GM21528 (cell line): ENCODE measurements at regions not wholly inside any gene's neighbourhood (a gene's known extent, or its start where the extent isn't known, plus 50 kb on each side); places are given as distances from the start of the nearest gene placed in this dataset.

ENCODE experiments used
- ATAC-seq: cut with Tn5 transposase; IDR thresholded peaks from one replicate; pipeline ENCODE4 v1.9.1; 2021; ENCODE audit warnings: mild to moderate bottlenecking, moderate library complexity; ENCODE audit not compliant: unreplicated experiment, low FRiP score

DNA sequence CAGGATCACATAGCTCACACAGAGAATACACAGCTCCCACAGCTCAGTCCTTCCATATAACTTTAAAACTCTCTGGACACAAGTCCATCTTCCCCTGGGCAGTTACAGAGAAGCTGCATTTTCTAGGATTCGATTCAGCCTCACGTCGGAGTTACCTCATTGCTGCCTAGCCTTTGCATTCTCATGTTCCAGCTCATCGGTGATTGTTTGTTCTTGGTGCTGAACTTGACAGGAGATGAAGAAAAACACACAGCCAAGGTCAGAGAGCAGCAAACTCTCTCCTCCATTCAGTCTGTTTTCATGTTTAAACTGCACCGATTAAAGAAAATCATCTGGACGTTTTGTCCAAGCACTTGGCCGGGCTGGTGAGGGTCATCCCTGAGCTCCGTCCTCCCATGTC lies 375.5 kb upstream of the CFAP20DC start:
- no peak for ATAC-seq

DNA sequence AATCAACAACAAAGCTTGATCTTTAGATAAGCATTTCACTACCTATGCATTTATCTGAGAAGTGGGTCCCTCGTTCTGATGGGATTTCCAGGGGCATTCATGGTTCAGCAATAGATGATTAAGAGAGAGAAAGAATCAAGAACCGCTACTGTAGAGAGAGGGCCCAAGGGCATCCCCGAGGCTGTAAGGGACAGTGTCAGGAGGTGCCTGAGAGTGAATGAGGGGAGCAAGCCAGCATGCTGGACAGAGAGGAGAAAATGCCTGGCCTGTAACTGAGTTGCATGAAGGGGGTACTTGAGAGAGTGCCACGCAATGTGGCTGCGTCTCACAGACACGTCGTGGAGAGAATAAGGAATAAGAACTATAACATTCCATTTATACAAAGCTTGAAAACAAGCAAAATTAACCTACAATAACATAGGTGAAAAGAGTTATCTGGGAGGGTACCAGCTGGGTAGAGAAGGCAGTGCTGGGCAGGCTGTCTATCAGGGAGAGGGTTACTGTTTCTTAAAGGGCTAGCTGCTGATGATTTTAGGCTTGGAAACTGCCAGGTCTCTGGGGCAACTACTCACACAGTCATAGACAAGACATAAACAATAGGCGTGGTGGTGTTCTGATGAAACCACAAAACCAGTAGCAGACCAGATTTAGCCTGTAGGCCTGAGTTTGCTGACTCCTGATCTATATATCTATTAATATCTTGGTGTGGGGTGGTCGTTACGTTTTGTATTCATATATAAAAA lies 374.6 kb upstream of the CFAP20DC start:
- no peak for ATAC-seq

DNA sequence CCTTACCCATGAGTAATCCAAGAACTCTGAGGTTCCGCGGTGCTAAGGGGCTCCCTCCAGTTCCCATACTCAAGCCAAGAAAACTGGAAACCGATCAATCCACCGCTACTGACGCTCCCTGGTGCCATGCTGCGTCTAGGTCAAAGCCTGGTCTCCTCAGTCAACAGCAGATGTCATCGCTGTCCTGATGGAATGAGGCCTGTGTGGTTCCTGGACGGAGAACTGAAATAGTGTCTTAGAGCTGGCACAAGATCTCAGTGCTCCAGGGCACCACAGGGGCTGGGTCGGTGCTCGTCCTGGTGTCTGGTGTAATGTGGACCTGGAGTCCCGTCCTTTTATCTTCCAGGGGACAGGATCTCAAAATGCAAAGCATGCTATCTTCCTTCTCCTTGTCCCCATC lies 373.9 kb upstream of the CFAP20DC start:
- no peak for ATAC-seq

DNA sequence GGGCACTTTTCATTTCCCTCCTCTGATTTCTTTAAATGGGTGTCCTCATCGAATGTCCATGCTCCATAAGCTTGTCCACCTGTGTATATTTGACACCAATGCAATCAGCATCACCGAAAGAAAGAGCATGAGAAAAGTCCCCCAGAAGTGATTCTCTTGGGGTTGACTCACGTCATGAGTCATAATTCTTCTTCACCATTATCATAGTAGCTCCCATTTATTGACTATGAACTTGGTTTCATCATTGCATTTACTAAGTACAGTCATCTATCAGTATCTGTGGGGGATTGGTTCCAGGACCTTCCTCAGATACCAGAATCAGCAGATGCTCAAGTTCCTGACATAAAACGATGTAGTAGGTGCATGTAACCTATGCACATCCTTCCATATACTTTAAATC lies 372.5 kb upstream of the CFAP20DC start:
- ATAC-seq: no peak

DNA sequence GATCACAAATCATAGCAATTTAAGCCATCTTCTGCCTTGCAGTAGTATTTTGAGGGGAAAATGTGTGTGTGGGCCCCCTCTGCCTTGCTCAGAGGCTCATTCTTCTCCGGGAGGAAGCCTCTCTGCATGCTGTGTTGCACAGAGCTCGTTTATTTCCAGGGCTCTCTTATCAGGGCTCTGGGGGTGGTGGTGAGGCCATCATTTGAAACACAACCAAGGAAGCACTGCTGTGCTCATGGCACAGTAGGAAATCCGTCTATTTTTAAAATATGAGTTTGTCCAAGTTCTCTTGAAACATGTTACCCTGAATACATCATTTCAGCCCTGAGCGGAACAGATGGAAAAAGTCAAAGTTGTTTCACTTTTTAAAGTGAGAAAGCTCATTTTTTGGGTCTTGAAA lies 369.0 kb upstream of the CFAP20DC start:
- ATAC-seq: no peak

DNA sequence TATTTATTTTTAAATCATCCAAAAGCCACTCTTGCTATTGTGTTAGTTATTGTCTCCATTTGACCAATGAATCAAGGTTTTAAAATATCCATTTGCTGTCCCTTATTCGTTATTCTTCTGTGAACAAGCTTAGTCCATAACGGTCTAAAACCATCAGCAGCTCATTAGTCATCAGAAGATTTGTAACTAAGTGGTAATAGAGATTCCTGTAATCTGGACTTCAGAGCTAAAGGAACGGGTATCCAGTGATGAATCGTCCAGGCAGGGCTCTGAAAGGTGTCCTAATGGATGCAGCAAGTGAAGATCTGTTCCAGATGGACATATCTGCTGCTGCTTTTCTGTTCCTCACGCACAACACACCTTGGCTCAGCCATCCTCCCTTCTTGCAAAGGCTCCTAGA lies 362.7 kb upstream of the CFAP20DC start:
- ATAC-seq: no peak

DNA sequence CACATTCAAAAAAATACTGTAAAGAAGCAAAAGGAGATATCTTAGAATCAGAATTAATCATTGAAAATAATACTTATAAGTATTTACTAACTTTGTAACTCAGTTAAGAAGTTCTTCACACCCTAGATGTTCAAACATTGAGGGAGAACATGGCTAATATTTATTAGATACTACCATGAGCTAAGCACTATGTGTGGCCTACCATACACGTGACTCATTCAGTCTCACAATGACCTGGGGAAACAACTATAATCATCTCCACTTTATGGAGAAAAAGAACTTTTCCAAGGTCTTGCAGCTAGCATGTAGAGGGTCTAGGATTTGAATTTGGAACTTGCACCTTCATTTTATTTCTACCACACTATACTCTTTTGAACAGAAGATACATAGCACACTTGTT lies 361.9 kb upstream of the CFAP20DC start:
- no peak for ATAC-seq

DNA sequence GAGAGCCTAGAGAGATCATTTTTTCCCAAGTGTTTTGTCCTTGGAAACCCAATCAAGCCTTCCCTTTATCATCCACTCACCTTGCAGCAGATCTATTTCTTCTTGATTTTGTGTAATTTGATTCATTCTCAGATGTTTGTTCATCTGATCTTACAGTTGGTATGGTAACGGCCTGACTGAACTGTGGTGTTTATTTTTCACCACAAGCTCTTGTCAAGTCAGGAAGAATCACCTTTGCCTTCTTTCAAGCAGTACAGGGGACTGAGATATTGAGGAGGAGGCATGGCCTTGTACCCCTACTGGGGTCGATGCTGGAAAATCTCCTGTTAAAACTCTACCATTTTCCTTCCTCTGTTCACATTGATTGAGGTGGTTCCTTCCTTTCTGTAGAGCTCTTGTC lies 361.4 kb upstream of the CFAP20DC start:
- ATAC-seq: no peak

DNA sequence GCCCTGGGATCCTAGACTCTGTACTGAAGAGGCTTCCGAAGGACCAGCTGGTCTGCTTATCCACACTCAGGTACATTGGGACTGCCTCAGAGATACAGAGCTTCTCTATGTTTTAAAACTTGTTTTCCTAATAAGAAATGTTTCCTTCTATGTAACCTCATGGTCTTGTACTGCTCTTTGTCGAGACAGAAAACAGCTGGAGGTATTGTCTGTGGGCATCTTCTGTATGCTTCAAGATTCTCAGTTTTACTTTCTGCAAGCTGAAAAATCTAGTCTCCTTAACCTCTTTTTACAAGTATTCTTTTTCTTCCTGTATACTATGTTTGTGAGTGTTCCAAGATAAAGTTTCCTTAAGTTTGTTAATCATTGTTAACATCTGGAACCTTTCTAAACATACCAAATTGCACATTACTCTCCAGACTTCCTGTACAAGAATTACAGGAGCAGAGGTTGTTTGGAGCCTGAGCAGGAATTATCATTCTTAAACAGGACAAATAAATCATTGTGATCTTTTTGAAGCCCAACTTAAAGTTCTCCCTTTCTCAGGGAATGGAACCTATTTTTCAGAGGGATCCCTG lies 358.3 kb upstream of the CFAP20DC start:
- ATAC-seq: peak; percentile 61

DNA sequence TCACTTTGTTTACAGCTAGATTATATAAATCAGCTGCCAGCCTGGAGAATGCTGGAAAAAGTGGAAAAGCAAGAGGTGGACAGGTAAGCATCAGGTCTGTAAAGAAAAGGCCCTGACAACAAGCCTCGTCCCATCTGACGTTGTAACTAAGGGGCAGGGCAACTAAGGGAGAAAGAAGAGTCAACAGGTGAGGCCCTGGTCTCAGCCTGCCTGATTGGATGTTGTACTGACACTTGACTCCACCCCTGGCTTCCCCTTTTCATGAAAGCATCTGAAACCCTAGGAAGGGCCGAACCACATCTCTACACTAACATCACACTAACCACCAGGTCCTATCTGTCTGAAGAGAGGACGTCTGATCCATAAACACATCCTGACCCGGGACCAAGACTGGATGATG lies 357.6 kb upstream of the CFAP20DC start:
- ATAC-seq: no peak

DNA sequence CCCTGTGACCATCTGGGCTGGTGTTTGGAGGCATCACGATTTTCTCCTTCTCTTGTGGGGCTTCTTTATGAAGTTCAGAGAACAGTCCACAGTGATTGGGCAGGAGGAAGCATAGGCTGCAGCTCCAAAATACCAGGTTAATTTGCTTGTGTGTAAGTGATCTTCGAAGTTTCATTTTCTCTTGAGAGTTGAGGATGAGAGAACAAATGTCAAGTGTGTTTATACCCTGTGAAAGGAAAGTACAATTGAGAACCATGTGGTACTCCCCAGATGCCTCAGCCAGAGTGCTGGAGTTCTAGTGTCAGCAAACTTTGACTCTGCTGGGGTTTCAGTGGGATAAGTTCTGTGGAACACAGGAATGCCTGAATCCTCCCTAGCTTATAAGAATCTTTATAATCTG lies 357.1 kb upstream of the CFAP20DC start:
- peak; percentile 87 for ATAC-seq

DNA sequence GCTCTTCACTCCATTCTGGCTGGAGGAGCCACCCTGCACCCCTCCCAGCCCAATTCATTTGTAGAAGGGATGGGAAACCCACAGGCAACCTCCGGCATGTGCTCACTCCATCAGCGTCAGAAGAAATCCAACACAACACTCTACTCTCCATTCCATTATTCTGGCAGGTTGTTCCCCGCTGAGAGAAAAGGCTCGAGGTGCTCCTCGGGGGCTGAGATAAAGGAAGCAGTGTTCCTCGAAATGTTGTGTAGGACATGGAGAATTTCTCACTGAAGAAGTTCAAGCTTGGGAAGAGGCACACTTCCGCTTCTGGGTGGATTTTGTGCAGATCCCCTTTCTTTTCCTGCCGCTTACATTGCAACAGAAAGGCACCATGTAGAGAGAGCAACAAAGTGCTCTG lies 355.0 kb upstream of the CFAP20DC start:
- ATAC-seq: no peak

DNA sequence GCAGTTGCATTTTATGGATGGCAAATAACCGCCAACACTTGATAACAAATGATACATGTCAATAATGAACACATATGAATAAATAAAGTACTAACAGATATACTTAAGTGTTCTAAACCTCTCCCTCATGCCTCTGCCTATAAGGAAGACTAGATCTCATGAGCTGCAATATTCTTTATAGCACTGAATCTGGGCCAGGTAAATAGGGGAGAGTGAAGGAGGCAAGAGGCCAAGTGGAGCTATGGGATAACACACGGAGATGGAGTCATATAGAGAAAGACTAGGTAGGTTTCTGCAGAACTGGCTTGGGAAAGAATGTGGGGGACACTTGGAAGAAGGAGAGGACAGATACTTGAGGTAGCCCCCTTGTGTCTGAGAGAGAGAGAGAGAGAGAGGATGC lies 354.2 kb upstream of the CFAP20DC start:
- ATAC-seq: no peak

DNA sequence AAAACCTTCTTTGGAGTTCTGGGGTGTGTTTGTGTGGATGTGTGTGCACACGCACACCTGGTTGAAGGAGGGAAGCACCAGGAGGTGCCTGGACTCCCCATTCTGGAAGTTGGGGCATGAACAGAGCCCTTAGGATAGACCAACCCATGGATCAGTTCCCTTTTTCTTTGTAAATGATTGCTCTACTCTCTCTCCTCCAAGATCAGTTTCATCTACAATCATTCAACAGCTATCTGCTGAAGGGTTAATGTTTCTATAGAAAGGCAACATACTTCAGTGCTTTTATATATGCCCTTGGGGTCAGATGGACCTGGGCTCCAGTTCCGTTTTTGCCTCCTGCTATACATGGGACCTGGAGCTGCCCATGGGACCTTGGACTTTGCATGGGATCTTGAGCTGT lies 352.1 kb upstream of the CFAP20DC start:
- ATAC-seq: no peak

DNA sequence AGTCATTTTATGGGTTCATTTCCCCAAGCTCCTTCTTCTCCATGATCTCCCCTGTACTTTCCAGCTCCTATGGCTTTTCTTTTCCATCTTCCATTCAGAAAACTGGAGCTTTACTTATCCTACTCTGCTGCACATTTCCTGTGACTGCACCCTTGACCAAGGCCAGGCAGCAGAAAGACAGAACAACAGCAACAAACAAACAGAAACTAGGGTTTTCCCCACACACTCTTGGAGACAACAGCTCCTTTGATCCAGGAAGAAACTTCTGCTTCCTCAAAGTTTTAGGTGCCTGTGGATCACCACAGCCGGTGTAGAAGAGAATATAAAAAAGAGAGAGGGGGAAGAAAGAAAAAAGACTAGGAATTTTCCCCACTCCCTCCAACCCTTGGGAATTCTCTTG lies 342.3 kb upstream of the CFAP20DC start:
- ATAC-seq: no peak

DNA sequence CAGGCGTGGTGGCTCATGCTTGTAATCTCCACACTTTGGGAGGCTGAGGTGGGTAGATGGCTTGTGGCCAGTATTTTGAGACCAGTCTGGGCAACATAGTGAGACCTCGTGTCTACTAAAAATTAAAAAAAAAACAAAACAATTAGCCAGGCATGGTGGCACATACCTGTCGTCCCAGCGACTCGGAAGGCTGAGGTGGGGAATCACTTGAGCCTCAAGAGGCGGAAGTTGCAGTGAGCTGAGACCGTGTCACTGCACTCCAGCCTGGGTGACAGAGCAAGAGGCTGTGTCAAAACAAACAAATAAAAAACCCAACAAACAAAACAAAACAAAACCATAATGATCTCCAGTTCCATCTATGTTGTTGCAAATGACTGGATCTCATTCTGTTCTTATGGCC lies 341.3 kb upstream of the CFAP20DC start:
- ATAC-seq: no peak

DNA sequence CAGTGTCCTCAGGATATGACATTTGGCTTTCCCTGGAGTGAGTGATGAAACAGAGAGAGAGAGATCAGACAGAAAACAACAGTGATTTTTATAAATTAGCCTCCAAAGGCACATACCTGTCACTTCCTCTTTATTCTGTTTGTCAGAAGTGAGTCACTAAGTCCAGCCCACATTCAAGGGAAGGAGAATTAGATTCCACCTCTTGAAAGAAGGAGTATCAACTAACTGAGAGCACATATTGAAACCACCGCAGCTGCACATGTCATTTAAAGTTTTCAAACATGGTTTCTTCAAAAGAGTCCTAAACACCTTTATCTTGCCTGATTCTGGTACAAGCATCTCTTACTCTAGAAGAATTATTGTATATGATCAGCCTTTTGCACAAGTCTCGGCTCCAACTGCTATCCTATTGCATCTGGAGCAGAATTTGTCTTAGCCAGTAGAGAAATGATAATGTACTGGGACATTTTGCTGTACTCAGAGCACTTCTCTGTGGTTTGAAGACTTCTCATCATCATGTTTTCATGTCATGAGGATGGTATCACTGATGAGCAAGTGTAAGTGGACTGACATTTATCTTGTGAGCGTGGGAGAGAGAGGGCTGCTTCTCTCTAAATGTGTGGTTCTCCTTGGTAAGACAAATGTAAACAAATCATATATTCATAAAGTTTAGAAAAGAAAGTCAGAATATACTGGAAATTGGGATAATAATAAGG lies 338.9 kb upstream of the CFAP20DC start:
- peak; percentile 48 for ATAC-seq

DNA sequence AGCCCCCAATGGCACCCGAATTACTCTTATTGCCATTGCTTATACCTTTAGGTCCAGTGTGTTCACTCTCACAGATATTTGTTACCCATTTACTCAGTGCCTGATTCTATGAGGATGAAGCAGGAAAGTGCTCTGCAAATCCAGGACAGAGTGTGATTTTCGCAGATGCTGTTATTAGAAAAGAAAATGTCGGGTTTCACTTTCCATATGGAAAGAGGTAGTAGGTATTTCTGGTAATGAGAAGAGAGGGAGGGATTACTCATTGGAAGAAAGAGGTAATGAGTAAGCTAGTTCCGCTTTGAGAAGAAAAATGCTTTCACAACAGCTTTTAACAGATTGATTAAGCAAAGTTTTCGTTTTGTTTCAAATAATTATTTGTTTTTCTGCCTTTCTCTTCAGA lies 336.3 kb upstream of the CFAP20DC start:
- ATAC-seq: peak; percentile 85

DNA sequence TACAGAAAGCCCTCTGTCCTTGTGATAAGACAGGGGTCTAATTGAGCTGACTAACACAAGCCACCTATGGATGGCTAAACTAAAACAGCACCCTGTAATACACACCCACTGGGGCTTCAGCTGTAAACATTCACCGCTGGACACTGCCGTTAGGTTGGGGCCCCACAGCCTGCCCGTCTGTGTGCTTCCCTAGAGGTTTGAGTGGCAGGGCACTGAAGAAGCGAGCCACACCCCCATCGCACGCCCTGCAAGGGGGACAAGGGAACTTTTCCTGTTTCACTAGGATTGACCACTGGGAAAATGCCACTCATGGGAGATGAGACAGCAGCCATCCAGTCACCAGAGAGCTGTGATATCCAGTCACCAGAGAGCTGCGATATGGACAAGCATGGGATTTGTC lies 335.7 kb upstream of the CFAP20DC start:
- no peak for ATAC-seq

DNA sequence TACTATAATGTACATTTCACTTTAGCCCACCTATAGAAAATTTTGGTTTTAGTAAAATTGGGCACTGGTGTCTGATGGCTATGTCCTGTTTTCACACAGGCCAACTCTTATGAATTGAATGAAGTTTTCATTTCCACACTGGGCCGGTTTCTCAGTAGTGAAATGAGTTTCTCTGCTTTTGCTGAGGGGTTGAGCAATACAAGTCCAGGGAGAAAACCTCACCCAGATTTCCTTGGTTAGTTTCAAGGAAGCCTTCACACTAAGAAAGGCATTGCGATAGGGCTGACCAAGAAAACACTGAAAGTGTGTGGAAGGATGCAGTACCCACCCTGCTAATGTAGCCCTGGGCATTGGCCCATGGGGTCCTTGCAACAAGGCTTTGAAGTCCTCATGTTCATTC lies 331.5 kb upstream of the CFAP20DC start:
- peak; percentile 66 for ATAC-seq

DNA sequence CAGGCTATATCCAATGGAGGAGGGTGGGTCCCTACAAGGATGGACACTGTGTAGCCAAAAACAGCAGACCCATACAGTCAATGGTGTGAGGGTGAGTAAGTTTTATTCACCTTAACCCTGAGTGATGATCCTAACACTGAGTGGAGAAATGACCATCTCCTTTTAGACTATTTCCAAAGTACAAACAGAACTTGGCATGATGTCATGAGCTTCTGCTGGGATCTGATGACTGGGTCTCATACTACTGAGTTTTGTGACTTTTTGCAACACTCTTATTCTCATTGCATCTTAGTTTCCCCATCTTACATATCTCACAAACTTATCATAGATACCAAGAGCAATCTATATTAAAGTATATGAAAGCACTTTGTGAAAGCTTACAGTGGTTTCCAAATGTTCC lies 330.3 kb upstream of the CFAP20DC start:
- no peak for ATAC-seq

DNA sequence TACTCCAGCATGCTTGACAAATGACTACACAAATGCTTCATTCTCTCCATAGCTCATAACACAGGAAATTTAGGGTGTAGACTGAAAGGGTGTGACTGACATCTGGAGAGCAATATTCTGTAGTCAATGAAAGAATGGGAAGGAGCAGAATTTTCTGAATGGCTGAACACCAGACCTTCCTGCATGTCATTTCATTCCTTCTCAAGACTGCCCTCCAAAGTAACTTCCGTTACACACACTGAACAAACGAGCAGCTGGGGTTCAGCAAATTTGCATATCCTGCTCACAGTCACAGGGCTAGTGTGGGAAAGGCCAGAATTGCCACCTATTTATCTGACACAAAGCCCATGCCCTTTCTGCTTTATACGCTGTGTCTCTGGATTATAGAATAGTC lies 325.0 kb upstream of the CFAP20DC start:
- peak; percentile 100 for ATAC-seq
